ENCODE measurements at regions not wholly inside any gene's neighbourhood (a gene's known extent, or its start where the extent isn't known, plus 50 kb on each side); places are given as distances from the start of the nearest gene placed in this dataset.
A peak's percentile ranks its signal among the peaks of the same experiment; 100 is the strongest.
"Not testable (repeated sequence)": the region's sequence is repeated elsewhere in the genome, so short reads cannot be mapped to it uniquely, and the experiment has no call there.

- peak; percentile 6 for DNase-seq (ENCODE audit: low read depth, low spot score)
- in situ Hi-C loops (cut with HindIII; ENCODE audit: low pct_unique_long_range_greater_than_20kb, low sequenced_read_pairs), result no loop called here
Observed at GRCh38 chr6:112839525-112839961, 492.4 kb downstream of the RFPL4B start.

GRCh38 chr6:112841553-112842329 lies 494.6 kb downstream of the RFPL4B start:
- DNase-seq (ENCODE audit: low read depth, low spot score), result no peak
- in situ Hi-C loops (cut with HindIII; ENCODE audit: low pct_unique_long_range_greater_than_20kb, low sequenced_read_pairs), result no loop called here

- in situ Hi-C loops (cut with HindIII; ENCODE audit: low pct_unique_long_range_greater_than_20kb, low sequenced_read_pairs), result no loop called here
- DNase-seq (ENCODE audit: low read depth, low spot score), result no peak
Observed at GRCh38 chr6:112842330-112842685, 495.2 kb downstream of the RFPL4B start.

- in situ Hi-C loops (cut with HindIII; ENCODE audit: low pct_unique_long_range_greater_than_20kb, low sequenced_read_pairs), result no loop called here
- no peak for DNase-seq (ENCODE audit: low read depth, low spot score)
Observed at GRCh38 chr6:112846681-112847080, 499.6 kb downstream of the RFPL4B start.

GRCh38 chr6:112851146-112851545 lies 504.0 kb downstream of the RFPL4B start:
- DNase-seq (ENCODE audit: low read depth, low spot score), result no peak
- in situ Hi-C loops (cut with HindIII; ENCODE audit: low pct_unique_long_range_greater_than_20kb, low sequenced_read_pairs), result no loop called here

GRCh38 chr6:112853162-112853561 lies 506.0 kb downstream of the RFPL4B start:
- in situ Hi-C loops (cut with HindIII; ENCODE audit: low pct_unique_long_range_greater_than_20kb, low sequenced_read_pairs), result no loop called here
- DNase-seq (ENCODE audit: low read depth, low spot score), result no peak

- in situ Hi-C loops (cut with HindIII; ENCODE audit: low pct_unique_long_range_greater_than_20kb, low sequenced_read_pairs), result no loop called here
- DNase-seq (ENCODE audit: low read depth, low spot score), result no peak
Observed at GRCh38 chr6:112863753-112864152, 516.6 kb downstream of the RFPL4B start.

GRCh38 chr6:112865131-112865530 lies 518.0 kb downstream of the RFPL4B start:
- no peak for DNase-seq (ENCODE audit: low read depth, low spot score)
- in situ Hi-C loops (cut with HindIII; ENCODE audit: low pct_unique_long_range_greater_than_20kb, low sequenced_read_pairs), result no loop called here

GRCh38 chr6:112874881-112875280 lies 527.8 kb downstream of the RFPL4B start:
- in situ Hi-C loops (cut with HindIII; ENCODE audit: low pct_unique_long_range_greater_than_20kb, low sequenced_read_pairs), result no loop called here
- no peak for DNase-seq (ENCODE audit: low read depth, low spot score)

- DNase-seq (ENCODE audit: low read depth, low spot score), result peak; percentile 39
- in situ Hi-C loops (cut with HindIII; ENCODE audit: low pct_unique_long_range_greater_than_20kb, low sequenced_read_pairs), result no loop called here
Observed at GRCh38 chr6:112877134-112878100, 530.3 kb downstream of the RFPL4B start.

GRCh38 chr6:112879920-112880413 lies 532.8 kb downstream of the RFPL4B start:
- DNase-seq (ENCODE audit: low read depth, low spot score), result no peak
- in situ Hi-C loops (cut with HindIII; ENCODE audit: low pct_unique_long_range_greater_than_20kb, low sequenced_read_pairs), result no loop called here

- in situ Hi-C loops (cut with HindIII; ENCODE audit: low pct_unique_long_range_greater_than_20kb, low sequenced_read_pairs), result no loop called here
Observed at GRCh38 chr6:112881027-112881426, 533.9 kb downstream of the RFPL4B start.

GRCh38 chr6:112881828-112882780 lies 535.0 kb downstream of the RFPL4B start:
- no peak for DNase-seq (ENCODE audit: low read depth, low spot score)
- in situ Hi-C loops (cut with HindIII; ENCODE audit: low pct_unique_long_range_greater_than_20kb, low sequenced_read_pairs), result no loop called here

More at GRCh38 chr6:112881027-112881426, 533.9 kb downstream of the RFPL4B start:
- DNase-seq (ENCODE audit: low read depth, low spot score), result no peak

- in situ Hi-C loops (cut with HindIII; ENCODE audit: low pct_unique_long_range_greater_than_20kb, low sequenced_read_pairs), result no loop called here
Observed at GRCh38 chr6:112883095-112883494, 536.0 kb downstream of the RFPL4B start.

GRCh38 chr6:112886415-112886814 lies 539.3 kb downstream of the RFPL4B start:
- in situ Hi-C loops (cut with HindIII; ENCODE audit: low pct_unique_long_range_greater_than_20kb, low sequenced_read_pairs), result no loop called here
- no peak for DNase-seq (ENCODE audit: low read depth, low spot score)

More at GRCh38 chr6:112883095-112883494, 536.0 kb downstream of the RFPL4B start:
- DNase-seq (ENCODE audit: low read depth, low spot score), result no peak

- in situ Hi-C loops (cut with HindIII; ENCODE audit: low pct_unique_long_range_greater_than_20kb, low sequenced_read_pairs), result not testable (repeated sequence)
Observed at GRCh38 chr6:112887424-112887823, 540.3 kb downstream of the RFPL4B start.

GRCh38 chr6:112899541-112899940 lies 552.4 kb downstream of the RFPL4B start:
- DNase-seq (ENCODE audit: low read depth, low spot score), result no peak

More at GRCh38 chr6:112887424-112887823, 540.3 kb downstream of the RFPL4B start:
- DNase-seq (ENCODE audit: low read depth, low spot score), result not testable (repeated sequence)

More at GRCh38 chr6:112899541-112899940, 552.4 kb downstream of the RFPL4B start:
- in situ Hi-C loops (cut with HindIII; ENCODE audit: low pct_unique_long_range_greater_than_20kb, low sequenced_read_pairs), result no loop called here
